ENCODE measurements at regions not wholly inside any gene's neighbourhood (a gene's known extent, or its start where the extent isn't known, plus 50 kb on each side); places are given as distances from the start of the nearest gene placed in this dataset.

GRCh38 chr12:89252284-89252683 is 100.0 kb downstream of the DUSP6 start:
- TF ChIP-seq CTCF (IDR thresholded peaks at IDR 0.05; ENCODE audit: poor library complexity) = no peak
- TF ChIP-seq EZH2 (IDR thresholded peaks at IDR 0.05; ENCODE audit: borderline replicate concordance) = no peak

All from hepatocyte (in vitro differentiated cells).